ENCODE measurements at regions not wholly inside any gene's neighbourhood (a gene's known extent, or its start where the extent isn't known, plus 50 kb on each side); places are given as distances from the start of the nearest gene placed in this dataset.

GRCh38 chr18:28794459-28795245 is 617.7 kb upstream of the CDH2 start:
- Histone ChIP-seq H3K9me3 (no peaks in the 10 kb centered on the region), H3K4me2 (no peak overlapping the region), H3K4me1 (no peaks in the 10 kb centered on the region), H3K27me3 (no peaks in the 10 kb centered on the region), H4K20me1 (no peaks in the 10 kb centered on the region), H3K36me3 (no peaks in the 10 kb centered on the region), H3K27ac (no peak overlapping the region), H3K4me3 (no peak overlapping the region), H3K9ac (no peak overlapping the region)
- TF ChIP-seq Cebpa-rat (IDR thresholded peaks at IDR 0.05): no peak

- H3K9ac ChIP-seq: no peak overlapping the region
These were observed 617.0 kb upstream of the CDH2 start for GRCh38 chr18:28793901-28794300.

GRCh38 chr18:28792404-28793086 is 615.6 kb upstream of the CDH2 start:
- Histone ChIP-seq H3K4me2 (no peak overlapping the region), H3K9ac (no peak overlapping the region), H3K4me3 (no peak overlapping the region), H3K36me3 (no peaks in the 10 kb centered on the region), H4K20me1 (no peaks in the 10 kb centered on the region), H3K27me3 (no peaks in the 10 kb centered on the region), H3K27ac (no peak overlapping the region), H3K4me1 (no peaks in the 10 kb centered on the region), H3K9me3 (no peaks in the 10 kb centered on the region)
- TF ChIP-seq Cebpa-rat (IDR thresholded peaks at IDR 0.05): no peak

More at GRCh38 chr18:28793901-28794300, 617.0 kb upstream of the CDH2 start:
- H3K27ac ChIP-seq: no peak overlapping the region
- no peaks in the 10 kb centered on the region for H3K9me3 ChIP-seq
- no peak overlapping the region for H3K4me2 ChIP-seq
- no peaks in the 10 kb centered on the region for H4K20me1 ChIP-seq
- H3K27me3 ChIP-seq: no peaks in the 10 kb centered on the region
- H3K4me1 ChIP-seq: no peaks in the 10 kb centered on the region
- H3K4me3 ChIP-seq: no peak overlapping the region
- no peak for TF ChIP-seq Cebpa-rat (IDR thresholded peaks at IDR 0.05)
- no peaks in the 10 kb centered on the region for H3K36me3 ChIP-seq

- H3K4me2 ChIP-seq: no peak overlapping the region
- no peaks in the 10 kb centered on the region for H3K27me3 ChIP-seq
- H4K20me1 ChIP-seq: no peaks in the 10 kb centered on the region
- H3K9ac ChIP-seq: no peak overlapping the region
- TF ChIP-seq Cebpa-rat (IDR thresholded peaks at IDR 0.05): no peak
- H3K27ac ChIP-seq: no peak overlapping the region
- H3K4me3 ChIP-seq: no peak overlapping the region
- H3K36me3 ChIP-seq: no peaks in the 10 kb centered on the region
- H3K4me1 ChIP-seq: no peaks in the 10 kb centered on the region
- H3K9me3 ChIP-seq: no peaks in the 10 kb centered on the region
These were observed 614.2 kb upstream of the CDH2 start for GRCh38 chr18:28791101-28791500.

- no peaks in the 10 kb centered on the region for H3K36me3 ChIP-seq
- no peaks in the 10 kb centered on the region for H4K20me1 ChIP-seq
- no peaks in the 10 kb centered on the region for H3K4me1 ChIP-seq
- no peak overlapping the region for H3K9ac ChIP-seq
- H3K4me3 ChIP-seq: no peak overlapping the region
- H3K4me2 ChIP-seq: no peak overlapping the region
- no peaks in the 10 kb centered on the region for H3K9me3 ChIP-seq
- no peaks in the 10 kb centered on the region for H3K27me3 ChIP-seq
- no peak for TF ChIP-seq Cebpa-rat (IDR thresholded peaks at IDR 0.05)
- no peak overlapping the region for H3K27ac ChIP-seq
These were observed 612.6 kb upstream of the CDH2 start for GRCh38 chr18:28789502-28789901.

GRCh38 chr18:28786926-28787325 is 610.0 kb upstream of the CDH2 start:
- Histone ChIP-seq H3K4me2 (no peak overlapping the region), H3K9ac (no peak overlapping the region), H3K36me3 (no peaks in the 10 kb centered on the region), H3K27ac (no peak overlapping the region), H3K4me3 (no peak overlapping the region), H3K4me1 (peaks cover 8% of the 10 kb centered on the region), H3K27me3 (no peaks in the 10 kb centered on the region), H3K9me3 (no peaks in the 10 kb centered on the region), H4K20me1 (no peaks in the 10 kb centered on the region)
- TF ChIP-seq Cebpa-rat (IDR thresholded peaks at IDR 0.05): no peak

GRCh38 chr18:28781616-28782362 is 604.9 kb upstream of the CDH2 start:
- Histone ChIP-seq H3K27ac (no peak overlapping the region), H3K9ac (no peak overlapping the region), H3K9me3 (no peaks in the 10 kb centered on the region), H3K36me3 (no peaks in the 10 kb centered on the region), H3K27me3 (no peaks in the 10 kb centered on the region), H3K4me1 (peaks cover 34% of the 10 kb centered on the region), H3K4me3 (no peak overlapping the region), H3K4me2 (peak overlapping the region; percentile 53), H4K20me1 (no peaks in the 10 kb centered on the region)
- TF ChIP-seq Cebpa-rat (IDR thresholded peaks at IDR 0.05): no peak

GRCh38 chr18:28778706-28779105 is 601.8 kb upstream of the CDH2 start:
- Histone ChIP-seq H3K4me1 (peaks cover 34% of the 10 kb centered on the region), H3K27ac (no peak overlapping the region), H3K27me3 (no peaks in the 10 kb centered on the region), H3K9ac (no peak overlapping the region), H3K4me3 (no peak overlapping the region), H3K36me3 (no peaks in the 10 kb centered on the region), H4K20me1 (no peaks in the 10 kb centered on the region), H3K4me2 (peak overlapping the region; percentile 45), H3K9me3 (no peaks in the 10 kb centered on the region)
- TF ChIP-seq Cebpa-rat (IDR thresholded peaks at IDR 0.05): no peak

- Histone ChIP-seq H3K27me3 (no peaks in the 10 kb centered on the region), H3K4me2 (peak overlapping the region; percentile 45)
- TF ChIP-seq Cebpa-rat (IDR thresholded peaks at IDR 0.05): no peak
These were observed 600.8 kb upstream of the CDH2 start for GRCh38 chr18:28777756-28778155.

GRCh38 chr18:28771849-28772248 is 594.9 kb upstream of the CDH2 start:
- Histone ChIP-seq H3K9ac (no peak overlapping the region), H3K4me1 (no peaks in the 10 kb centered on the region), H4K20me1 (no peaks in the 10 kb centered on the region), H3K36me3 (no peaks in the 10 kb centered on the region), H3K27me3 (no peaks in the 10 kb centered on the region), H3K4me3 (no peak overlapping the region), H3K9me3 (no peaks in the 10 kb centered on the region), H3K4me2 (no peak overlapping the region), H3K27ac (no peak overlapping the region)
- no peak for TF ChIP-seq Cebpa-rat (IDR thresholded peaks at IDR 0.05)

More at GRCh38 chr18:28777756-28778155, 600.8 kb upstream of the CDH2 start:
- Histone ChIP-seq H3K36me3 (no peaks in the 10 kb centered on the region), H3K4me1 (peaks cover 34% of the 10 kb centered on the region), H3K9me3 (no peaks in the 10 kb centered on the region), H3K27ac (no peak overlapping the region), H4K20me1 (no peaks in the 10 kb centered on the region), H3K9ac (no peak overlapping the region), H3K4me3 (no peak overlapping the region)
